Superior temporal gyrus (tissue), 1 donor: ENCODE measurements at regions not wholly inside any gene's neighbourhood (a gene's known extent, or its start where the extent isn't known, plus 50 kb on each side); places are given as distances from the start of the nearest gene placed in this dataset.

Source experiments
- DNase-seq: peaks from one replicate; pipeline ENCODE4 v3.0.0-alpha.2; 2016; ENCODE audit errors: extremely low spot score

DNA sequence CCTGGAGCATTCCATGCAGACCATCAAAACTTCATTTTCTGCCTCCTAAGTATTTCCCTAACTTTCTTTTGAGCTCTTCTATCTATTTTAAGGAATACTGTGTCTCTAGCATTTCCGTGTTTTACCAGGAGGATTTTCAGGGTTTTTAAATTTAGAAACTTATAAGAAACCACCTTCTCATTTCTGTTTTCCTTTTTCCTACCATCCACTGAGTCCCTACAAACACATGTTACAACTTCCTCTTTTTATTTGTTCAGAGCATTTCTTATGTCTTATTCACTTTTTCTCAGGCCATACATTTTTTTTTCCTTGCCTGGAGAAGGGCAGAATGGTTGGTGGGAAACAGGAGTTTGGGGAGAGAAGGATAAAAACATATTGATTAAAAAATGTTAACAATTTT is 130.0 kb upstream of the BMP5 start:
- no peak for DNase-seq

DNA sequence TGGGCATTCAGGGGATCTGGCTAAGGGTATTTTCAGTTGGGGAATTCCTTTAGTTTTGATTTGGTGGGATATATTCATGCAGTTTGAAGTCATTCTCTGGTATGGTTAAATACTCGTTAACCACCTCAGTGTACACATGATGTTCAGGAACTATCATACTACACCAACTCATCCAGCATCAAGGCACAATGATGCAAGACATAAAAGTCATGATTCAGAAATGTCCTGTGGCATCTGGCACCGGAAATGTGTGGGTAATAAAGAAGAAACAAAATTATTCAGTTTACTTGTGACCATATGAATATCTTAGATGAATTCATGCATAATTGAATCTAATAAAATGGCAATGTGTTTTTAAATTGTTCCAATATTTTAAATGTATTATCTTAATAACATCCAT is 129.0 kb upstream of the BMP5 start:
- DNase-seq, result no peak

DNA sequence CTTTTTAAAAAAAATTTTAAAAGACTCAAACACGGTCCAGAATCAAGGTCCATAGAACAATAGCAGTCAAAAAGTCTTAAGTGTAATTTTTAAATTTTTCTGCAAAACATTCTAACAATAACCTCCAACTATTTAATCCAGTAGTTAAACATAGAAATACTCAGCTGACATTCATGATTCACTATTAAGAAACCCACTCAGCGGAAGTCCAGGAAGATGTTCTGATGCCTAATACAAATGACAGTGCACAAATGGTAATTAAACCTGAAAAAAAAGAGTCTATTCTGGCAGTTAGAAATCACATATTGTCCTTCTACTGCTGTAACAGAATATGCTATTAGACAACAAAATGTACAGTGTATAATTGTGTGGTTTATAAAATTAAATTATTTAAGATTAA is 128.2 kb upstream of the BMP5 start:
- no peak for DNase-seq

DNA sequence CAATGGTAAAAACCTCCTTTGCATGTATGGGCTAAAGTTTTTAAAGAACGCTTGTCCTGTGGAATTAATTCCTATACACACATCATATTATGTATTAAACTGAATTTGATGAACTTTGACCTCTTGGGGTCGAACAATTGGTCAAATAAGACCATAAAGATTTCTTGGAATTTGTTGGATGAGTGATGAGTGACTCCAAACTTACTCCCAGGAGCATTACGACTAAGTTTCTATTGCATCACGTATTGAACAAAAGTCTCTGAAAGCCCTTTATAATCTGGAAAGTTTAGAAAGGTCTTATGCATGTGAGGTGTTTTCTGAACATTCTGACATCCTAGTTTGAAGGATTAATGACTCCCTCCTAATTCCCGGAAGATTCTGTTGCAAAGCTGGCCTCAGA is 126.9 kb upstream of the BMP5 start:
- DNase-seq, result no peak

DNA sequence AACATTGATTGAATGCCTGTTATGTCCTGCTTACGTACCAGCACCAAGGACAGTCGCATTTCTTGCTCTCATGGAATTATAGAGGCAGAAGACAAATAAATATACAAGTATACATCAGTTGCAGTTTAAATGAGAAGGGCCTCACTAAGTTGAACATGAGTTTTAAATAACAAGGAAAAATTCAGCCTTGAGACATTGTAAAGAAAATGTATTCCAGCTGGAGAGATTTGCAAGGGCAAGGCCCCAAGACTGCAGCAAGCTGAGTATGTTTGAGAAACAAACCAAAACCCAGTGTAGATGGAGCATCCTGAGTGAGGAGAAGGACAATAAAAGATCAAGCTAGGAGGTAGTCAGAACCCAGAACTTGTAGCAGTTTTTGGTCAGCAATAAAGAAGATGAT is 123.2 kb upstream of the BMP5 start:
- no peak for DNase-seq

DNA sequence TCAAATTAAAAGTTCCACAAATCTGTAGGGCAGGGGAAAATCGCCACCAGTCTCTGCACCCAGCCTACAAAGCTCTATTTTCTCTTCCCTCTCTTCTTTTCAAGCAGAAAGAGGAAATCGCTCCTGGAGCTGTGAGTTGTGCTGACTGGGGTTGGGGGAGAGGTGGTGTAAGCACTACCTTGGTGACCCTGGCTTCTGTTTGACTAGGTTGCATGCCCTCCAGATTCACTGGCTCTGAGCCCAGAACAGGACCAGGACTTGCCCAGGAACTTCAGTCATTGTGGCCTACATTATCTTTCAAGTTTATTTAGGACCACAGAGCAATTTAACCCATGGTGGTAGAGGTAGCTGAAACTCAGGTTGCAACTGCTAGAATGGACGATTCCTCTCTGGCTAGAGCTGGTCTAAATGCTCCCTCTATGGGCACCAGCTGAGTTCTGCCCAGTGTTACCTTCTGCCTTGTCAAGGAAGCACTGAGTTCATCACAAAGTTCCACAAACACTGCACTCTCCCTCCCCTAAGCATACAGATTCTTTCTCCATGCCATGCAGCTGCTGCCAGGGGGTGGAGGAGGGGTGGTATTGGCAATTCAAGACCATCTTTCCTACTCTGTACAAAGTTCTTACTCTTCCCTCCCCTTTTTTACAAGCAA is 122.0 kb upstream of the BMP5 start:
- no peak for DNase-seq

DNA sequence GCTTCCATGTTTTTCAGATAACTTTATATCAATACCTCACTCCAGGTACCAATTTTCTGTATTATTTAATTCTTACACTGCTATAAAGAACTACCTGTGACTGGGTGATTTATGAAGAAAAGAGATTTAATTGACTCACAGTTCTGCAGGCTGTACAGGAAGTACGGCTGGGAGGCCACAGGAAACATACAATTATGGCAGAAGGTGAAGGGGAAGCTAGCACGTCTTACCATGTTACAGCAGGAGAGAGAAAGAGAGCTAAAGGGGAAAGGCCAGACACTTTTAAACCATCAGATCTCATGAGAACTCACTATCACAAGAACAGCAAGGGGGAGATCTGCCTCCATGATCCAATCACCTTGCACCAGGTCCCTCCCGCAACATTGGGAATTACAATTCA is 119.1 kb upstream of the BMP5 start:
- no peak for DNase-seq

DNA sequence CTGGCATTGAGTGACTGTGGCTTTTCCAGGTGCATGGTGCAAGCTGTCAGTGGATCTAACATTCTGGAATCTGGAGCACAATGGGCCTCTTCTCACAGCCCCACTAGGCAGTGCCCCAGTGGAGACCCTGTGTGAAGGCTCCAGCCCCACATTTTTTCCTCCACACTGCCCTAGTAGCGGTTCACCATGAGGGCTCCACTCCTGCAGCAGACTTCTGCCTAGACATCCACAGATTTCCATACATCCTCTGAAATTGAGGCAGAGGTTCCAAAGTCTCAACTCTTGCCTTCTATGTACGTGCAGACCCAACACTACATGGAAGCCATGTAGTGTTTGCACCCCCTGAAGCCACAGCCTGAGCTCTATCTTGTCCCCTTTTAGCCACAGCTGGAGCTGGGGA is 118.0 kb upstream of the BMP5 start:
- DNase-seq, result no peak

DNA sequence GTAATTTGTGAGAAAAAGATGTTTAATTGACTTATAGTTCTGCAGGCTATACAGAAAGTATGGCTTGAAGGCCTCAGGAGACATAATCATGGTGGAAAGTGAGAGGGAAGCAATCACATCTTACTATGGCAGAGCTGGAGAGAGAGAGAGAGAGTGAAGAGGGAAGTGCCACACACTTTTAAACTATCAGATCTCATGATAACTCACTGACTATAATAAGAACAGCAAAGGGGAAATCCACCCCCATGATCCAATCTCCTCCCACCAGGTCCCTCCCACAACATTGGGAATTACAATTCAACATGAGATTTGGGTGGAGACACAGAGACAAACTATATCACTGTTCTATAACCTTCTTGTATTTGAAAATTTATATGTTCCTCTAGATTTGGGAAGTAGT is 117.2 kb upstream of the BMP5 start:
- no peak for DNase-seq

DNA sequence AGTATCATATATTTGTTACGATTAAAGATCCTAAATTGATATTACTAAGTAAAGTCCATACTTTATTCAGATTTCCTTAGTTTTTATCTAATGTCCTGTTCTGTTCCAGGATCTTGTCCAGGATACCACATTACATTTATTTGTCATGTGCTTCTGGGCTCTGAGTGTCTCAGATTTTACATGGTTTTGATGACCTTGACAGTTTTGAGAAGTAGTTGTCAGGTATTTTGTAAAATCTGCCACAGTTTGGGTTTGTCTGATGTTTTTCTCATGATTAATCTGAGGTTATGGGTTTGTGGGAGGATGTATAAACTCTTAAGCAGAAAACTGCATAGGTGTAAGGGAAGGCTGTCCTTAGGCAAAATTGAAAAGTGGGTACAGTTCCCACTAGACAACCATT is 109.9 kb upstream of the BMP5 start:
- no peak for DNase-seq

DNA sequence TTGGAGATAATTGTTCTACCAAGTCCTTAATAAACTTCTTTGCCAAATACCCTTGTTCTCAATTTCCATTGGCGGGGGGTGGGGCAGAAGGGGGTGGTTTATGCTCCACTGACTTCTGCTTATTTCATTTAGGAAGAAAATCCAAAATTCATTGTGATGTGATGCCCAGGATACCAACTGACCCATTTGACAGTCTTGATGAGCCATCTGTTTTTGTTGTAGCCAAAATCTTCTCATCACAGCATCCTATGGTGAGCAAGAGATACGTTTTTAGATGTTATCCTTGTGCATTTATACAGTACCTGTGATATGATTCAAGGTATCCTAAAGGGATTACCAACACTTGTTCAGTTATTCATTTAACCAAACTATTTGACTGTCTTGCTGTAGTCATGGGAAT is 108.5 kb upstream of the BMP5 start:
- no peak for DNase-seq

DNA sequence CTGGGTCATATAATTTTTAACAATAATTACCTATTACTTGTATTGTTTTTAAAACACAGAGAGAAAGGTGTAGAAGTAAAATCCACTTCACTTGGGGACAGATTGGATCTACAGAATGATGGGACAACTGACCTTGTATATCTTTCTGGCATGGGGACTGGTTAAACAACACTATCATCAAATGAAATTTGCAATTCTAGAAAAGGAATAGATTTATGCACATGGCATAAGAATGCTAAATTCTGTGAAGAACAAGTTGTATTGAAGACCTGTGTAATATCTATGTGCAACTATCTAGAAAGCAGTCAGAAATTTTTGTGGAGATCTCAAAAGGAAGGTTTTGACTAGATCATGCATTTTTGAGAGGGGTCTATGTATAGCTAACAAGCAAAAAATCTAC is 106.3 kb upstream of the BMP5 start:
- no peak for DNase-seq

DNA sequence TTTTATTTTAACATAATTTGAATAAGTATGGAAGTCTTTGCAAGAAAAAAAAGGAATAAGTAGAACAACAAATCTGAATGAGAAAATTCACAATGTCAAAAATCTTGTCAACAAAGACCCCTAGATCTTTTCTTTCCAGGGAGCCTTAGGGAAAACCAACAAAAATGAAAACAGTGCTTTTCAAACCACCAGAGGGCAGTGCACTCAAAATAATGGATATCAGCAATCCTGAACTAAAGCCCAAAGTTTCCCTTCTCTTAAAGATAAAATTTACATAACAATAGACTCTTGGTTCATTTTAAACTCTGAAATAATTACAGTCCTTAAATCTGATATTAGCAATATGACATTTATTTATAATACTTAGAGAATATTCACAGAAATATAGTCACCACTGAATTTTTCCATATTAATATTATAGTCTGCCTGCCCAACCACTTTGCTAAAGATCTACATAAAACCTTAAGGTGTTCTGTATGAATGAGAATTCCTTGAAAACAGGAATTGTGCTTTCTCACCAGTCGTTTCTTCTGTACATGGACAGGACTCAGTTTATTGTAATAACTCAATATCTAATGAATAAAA is 105.3 kb upstream of the BMP5 start:
- peak; percentile 83 for DNase-seq

DNA sequence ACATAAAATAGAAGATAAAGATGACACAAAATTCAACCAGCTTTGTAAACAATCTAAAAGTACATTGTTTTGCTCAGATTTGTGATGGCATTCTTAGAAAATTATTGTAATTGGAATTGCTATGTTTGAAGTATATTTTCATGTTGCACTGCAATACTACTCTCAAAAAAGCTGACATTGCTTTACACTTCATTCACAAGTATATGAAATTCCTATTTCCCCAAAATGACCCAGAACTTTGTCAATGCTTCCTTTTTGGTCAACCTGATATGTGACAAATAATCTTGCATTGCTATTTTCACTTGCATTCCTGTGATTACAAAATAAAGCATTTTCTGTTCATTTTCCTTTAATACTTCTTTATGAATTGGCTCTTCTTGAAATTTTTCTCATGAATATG is 104.1 kb upstream of the BMP5 start:
- no peak for DNase-seq

DNA sequence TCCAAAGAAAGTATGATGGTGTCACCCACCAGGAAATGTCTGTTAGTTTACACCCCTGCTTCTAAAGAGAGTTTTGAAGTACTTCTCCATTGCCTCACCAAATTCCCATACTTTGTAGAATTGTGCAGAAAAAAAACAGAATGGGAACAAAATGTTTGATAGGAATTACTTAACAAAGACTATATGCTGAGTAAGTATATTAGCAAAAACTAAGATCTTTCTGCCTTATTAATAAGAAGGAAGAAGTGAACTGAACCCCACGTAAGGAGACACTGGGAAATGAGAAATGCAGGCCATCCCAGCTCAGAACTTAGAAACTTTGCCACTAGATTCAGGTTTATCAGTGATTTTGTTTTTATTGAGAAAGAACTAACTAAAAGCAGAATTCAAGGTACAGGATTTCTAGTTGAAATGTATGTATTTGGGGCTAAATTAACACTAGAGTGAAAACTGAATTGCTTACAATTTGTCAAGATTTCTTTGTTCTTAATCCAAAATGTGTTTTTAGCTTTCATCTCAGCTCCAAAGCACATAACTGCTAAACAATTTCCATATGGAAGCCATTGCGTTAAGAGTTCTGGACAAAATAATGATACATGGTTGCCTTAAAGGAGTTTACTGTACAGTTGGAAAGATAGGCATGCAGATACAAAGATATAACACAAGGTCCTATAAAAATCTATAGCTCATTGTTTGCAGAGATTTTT is 102.7 kb upstream of the BMP5 start:
- no peak for DNase-seq

DNA sequence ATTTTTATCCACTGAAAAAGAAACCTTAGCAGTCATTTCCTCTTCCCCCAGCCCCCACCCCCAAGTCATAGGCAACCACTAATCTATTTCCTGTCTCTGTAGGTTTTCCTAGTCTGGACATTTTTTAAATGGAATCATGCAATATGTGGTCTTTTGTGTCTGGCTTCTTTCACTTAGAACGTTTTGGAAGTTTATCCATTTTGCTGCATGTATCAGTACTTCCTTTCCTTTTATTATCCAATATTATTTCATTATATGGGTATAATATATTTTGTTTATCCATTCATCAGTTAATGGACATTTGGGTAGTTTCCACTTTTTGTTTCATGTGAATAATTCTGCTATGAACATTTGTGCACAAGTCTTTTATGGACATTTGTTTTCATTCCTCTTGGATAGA is 99.3 kb upstream of the BMP5 start:
- DNase-seq, result no peak

DNA sequence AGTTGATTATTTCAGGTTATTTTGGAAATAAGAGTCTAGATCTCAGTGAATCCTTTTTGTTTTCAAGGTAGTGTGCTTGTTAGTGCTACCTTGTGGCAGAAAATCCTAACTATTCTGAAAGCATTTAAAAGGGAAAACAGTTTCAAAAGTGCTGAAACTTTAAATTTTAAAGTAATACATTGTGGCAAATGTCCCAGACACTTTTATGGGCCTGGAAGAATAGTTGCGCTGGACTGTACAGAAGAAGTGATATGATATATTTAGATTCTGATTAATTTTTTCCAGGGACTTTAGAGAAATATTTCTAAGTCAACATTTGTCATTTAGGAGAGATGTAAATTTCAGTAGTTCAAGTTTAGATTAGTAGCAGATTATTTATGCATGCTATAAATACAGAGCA is 96.7 kb upstream of the BMP5 start:
- DNase-seq, result no peak

DNA sequence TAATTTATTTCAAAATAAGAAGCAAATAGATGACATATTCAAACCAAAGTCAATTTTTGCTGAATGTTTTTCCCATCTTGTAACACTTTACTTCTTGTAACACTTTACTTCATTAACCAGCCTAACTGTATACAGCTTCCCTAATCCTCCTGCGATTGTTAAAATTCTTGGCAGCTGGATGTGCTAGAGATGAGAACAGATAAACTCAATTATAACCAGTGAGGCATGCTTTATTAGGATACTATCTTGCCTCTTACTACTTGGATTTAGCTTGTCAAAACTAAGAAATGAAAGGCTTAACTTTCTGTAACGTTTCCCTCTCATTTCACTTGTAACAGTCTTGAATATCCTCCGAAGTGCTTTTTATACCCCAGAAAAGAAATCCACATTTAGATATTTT is 94.1 kb upstream of the BMP5 start:
- DNase-seq, result no peak

DNA sequence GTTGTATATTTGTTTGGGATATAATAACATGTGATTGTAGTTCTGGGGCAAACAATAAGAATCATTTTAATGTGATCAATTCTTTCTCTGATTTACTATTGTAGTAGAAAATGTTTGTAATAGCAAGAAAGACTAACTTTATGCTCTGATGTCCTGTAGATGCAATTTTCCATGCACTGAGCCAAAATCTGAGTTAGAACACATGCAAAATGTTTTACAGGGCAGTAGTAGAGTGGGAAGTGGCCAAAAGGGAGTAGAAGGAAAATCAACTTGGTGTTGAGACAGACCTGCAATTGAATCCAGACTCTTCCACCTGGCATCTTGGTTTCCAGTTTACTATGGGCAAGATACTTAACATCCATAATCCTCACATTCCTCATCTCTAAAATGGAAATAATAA is 93.5 kb upstream of the BMP5 start:
- DNase-seq, result no peak

DNA sequence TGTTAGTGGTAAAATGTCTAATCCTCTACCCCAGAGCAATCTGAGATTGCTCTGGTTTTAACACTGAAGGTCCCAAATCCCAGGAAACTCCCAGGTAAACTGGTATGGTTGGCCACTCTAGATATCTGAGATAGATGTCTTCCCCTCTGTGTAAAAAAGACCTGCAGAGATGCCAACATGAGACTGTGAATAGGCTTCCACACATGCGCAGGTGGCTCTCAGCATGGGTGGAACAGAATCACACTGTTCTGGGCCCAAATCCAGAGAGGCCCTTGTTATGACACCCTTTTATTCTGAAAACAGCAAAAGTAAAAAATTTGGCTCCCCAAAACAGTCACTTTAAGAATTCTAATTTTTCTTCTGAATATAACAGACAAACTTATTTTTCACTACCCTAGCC is 88.7 kb upstream of the BMP5 start:
- peak; percentile 59 for DNase-seq

DNA sequence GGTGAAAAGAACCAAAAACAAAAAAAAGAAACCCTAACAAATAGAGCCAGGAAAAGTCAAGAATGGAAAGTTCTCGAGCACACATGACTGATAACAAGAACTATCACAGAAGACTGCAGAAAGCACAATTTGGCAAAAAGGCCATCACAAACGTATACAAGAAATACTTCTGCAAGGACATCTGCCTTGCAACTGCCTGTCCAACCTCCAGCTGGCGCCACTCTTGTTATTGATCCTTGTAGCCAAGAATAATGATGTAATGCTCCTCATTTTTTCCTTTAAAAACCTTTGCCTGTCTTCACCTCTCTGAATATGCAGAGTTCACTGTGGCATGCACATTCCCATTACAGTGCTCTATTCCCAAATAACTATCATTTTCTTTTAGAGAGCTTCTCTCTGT is 87.9 kb upstream of the BMP5 start:
- DNase-seq, result no peak

DNA sequence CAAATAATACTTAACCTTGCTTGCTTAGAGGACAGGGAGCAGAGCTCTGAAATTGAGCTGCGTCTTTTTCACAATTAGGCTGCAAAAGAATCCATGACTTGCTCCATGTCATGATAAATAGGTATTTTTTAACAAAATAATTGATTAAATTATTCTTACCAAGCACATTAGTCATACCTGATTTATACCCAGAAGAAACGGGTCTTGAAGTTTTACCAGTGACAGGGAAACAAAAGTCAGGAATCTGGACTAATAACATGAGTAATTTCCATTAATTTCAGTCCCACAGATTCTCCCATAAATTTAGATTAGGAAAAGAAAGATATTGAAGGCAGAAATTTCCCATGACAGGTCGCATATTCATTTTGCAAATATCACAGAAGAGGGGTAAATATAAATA is 85.0 kb upstream of the BMP5 start:
- no peak for DNase-seq

DNA sequence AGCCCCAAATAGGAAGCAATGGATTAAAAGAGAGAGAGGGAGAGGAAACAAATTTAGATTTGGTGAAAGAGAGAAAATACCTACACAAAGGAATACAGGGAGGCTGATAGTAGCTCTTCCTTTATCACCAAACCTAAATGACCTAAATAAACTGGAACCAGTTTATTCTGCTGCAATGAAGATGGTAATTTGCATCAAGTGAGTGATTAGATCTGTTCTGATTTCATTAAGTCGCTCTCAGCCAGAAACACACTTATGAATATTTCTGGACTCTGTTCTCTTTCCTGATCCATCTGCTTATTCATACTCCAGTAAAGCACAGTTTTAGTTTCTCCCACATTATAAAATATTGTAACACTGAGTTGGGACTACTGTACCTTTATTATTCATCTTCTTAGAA is 83.4 kb upstream of the BMP5 start:
- no peak for DNase-seq

DNA sequence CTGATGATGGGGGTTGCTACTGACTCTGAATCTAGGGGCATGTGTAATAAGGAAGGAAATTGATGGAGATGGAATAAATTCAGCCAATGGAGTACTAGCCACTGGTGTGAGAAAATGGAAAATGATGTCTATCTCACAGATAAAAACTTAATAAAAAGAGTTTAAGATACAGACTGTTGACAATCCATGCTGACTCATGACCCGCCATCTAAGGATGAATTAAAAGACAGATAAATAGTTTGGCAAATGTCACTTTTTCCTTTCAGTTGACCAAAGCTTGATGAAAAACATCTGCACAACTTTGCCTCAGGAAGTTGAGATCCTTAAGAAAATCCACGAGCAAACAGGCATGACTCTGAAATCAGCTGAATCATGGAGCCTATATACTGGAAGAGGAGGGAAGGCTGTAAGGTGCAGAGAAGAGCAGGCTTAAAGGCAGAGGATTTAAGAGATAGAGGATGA is 82.6 kb upstream of the BMP5 start:
- DNase-seq, result no peak
